Ovary (tissue), 3 donors: ENCODE measurements at regions not wholly inside any gene's neighbourhood (a gene's known extent, or its start where the extent isn't known, plus 50 kb on each side); places are given as distances from the start of the nearest gene placed in this dataset.

Experiments used
- EP300 ChIP-seq: sonication (generic); formaldehyde crosslinking; IDR thresholded peaks from one replicate; pipeline ENCODE4 v1.6.1; 2017; ENCODE audit warnings: antibody characterized with exemption
- POLR2A ChIP-seq: fragments of 450-650 bp; IDR thresholded peaks from one replicate; pipeline ENCODE4 v1.6.1; 2017; ENCODE audit warnings: antibody characterized with exemption, mild to moderate bottlenecking, moderate library complexity
- TF ChIP-seq, protein P1 (sequence below), 3 donors: fragments of 450-650 bp in 2 of 3; fragments of 200-600 bp in 1 of 3; IDR thresholded peaks; one replicate each; pipeline versions ENCODE4 v1.5.1 to v1.8.0; 2016 to 2022; ENCODE audit warnings: antibody characterized with exemption in 3 of 3, mild to moderate bottlenecking in 1 of 3
- donor health status: DM: no; HTN: no; CAD: no.

GRCh38 chr11:129657866-129658525 lies 157.7 kb upstream of the TMEM45B start:
- TF ChIP-seq, protein P1, sequence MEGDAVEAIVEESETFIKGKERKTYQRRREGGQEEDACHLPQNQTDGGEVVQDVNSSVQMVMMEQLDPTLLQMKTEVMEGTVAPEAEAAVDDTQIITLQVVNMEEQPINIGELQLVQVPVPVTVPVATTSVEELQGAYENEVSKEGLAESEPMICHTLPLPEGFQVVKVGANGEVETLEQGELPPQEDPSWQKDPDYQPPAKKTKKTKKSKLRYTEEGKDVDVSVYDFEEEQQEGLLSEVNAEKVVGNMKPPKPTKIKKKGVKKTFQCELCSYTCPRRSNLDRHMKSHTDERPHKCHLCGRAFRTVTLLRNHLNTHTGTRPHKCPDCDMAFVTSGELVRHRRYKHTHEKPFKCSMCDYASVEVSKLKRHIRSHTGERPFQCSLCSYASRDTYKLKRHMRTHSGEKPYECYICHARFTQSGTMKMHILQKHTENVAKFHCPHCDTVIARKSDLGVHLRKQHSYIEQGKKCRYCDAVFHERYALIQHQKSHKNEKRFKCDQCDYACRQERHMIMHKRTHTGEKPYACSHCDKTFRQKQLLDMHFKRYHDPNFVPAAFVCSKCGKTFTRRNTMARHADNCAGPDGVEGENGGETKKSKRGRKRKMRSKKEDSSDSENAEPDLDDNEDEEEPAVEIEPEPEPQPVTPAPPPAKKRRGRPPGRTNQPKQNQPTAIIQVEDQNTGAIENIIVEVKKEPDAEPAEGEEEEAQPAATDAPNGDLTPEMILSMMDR (IDR thresholded peaks at IDR 0.05): no peak
- no peak for TF ChIP-seq EP300
- no peak for TF ChIP-seq POLR2A
